Breast epithelium (tissue), 4 donors: ENCODE measurements at regions not wholly inside any gene's neighbourhood (a gene's known extent, or its start where the extent isn't known, plus 50 kb on each side); places are given as distances from the start of the nearest gene placed in this dataset.

Experiments
- DNase-seq, 2 donors: peaks; one replicate each; pipeline ENCODE4 v3.0.0-alpha.2; 2019; ENCODE audit warnings: low spot score in 2 of 2
- H3K27ac ChIP-seq, 2 donors: fragments of 200-600 bp; sonication (generic) in 1 of 2; one replicate each; pipeline ENCODE4 v1.5.1; 2016 to 2019; ENCODE audit warnings: mild to moderate bottlenecking in 1 of 2
- H3K27me3 ChIP-seq, 2 donors: fragments of 200-600 bp; sonication (generic) in 1 of 2; one replicate each; pipeline versions ENCODE4 v1.5.1 to v1.6.0; 2017 to 2019; ENCODE audit warnings: control low read depth in 1 of 2, mild to moderate bottlenecking in 1 of 2
- H3K36me3 ChIP-seq: fragments of 200-600 bp; one replicate; pipeline ENCODE4 v1.5.1; 2019
- H3K4me1 ChIP-seq, 2 donors: fragments of 200-600 bp; sonication (generic); one replicate each; pipeline ENCODE4 v1.5.1; 2016 to 2019; ENCODE audit warnings: control low read depth in 1 of 2
- H3K4me3 ChIP-seq, 3 donors: fragments of 200-600 bp; sonication (generic); 1 replicate in 2 of 3; 2 replicates in 1 of 3; pipeline ENCODE4 v1.5.1; 2016 to 2019; ENCODE audit warnings: mild to moderate bottlenecking in 3 of 3, moderate library complexity in 2 of 3
- H3K9me3 ChIP-seq, 2 donors: fragments of 200-600 bp; sonication (generic) in 1 of 2; one replicate each; pipeline ENCODE4 v1.5.1; 2016 to 2019; ENCODE audit warnings: control low read depth in 1 of 2
- POLR2A ChIP-seq: fragments of 450-650 bp; IDR thresholded peaks from one replicate; pipeline ENCODE4 v1.6.1; 2016; ENCODE audit warnings: antibody characterized with exemption, mild to moderate bottlenecking, moderate library complexity
- POLR2AphosphoS5 ChIP-seq, 3 donors: sonication (generic); formaldehyde crosslinking; IDR thresholded peaks; one replicate each; pipeline ENCODE4 v1.6.1; 2017; ENCODE audit warnings: antibody characterized with exemption in 3 of 3
- intact Hi-C: fragments of 100-400 bp; cut with DNase I; formaldehyde crosslinking; loops from one replicate; pipeline ENCODE4 v1.15.1; 2023; ENCODE audit warnings: low total_unique reads
- TF ChIP-seq, protein P1 (sequence below), 3 donors: fragments of 450-650 bp; IDR thresholded peaks; one replicate each; pipeline ENCODE4 v1.5.1; 2016 to 2017; ENCODE audit warnings: antibody characterized with exemption in 3 of 3, mild to moderate bottlenecking in 3 of 3, moderate library complexity in 3 of 3

DNA sequence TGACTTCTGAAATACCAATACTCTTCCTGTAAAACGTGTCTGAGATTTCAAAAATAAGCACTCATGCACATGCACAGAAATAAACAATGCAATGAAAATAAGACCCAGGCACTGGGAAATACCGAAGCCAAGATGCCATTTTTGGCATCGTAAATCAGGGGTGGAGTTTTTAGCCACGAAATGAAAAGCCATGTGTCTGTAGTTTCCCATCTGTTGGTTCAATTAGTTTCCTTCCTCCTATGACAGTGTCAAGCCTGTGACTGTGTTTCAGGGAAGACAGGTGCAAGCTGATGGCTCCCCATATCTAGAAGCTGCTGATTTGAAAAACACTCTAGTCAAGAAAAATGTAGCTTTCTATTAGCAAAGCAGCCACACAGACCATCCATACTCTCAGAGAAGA lies 480.4 kb upstream of the CAMK1G start:
- no peaks in the 10 kb centered on the region for H3K9me3 ChIP-seq
- no peak overlapping the region for H3K27ac ChIP-seq
- DNase-seq = no peak
- TF ChIP-seq POLR2A (no peak), POLR2AphosphoS5 (IDR thresholded peaks at IDR 0.05) (no peak)
- TF ChIP-seq, protein P1, sequence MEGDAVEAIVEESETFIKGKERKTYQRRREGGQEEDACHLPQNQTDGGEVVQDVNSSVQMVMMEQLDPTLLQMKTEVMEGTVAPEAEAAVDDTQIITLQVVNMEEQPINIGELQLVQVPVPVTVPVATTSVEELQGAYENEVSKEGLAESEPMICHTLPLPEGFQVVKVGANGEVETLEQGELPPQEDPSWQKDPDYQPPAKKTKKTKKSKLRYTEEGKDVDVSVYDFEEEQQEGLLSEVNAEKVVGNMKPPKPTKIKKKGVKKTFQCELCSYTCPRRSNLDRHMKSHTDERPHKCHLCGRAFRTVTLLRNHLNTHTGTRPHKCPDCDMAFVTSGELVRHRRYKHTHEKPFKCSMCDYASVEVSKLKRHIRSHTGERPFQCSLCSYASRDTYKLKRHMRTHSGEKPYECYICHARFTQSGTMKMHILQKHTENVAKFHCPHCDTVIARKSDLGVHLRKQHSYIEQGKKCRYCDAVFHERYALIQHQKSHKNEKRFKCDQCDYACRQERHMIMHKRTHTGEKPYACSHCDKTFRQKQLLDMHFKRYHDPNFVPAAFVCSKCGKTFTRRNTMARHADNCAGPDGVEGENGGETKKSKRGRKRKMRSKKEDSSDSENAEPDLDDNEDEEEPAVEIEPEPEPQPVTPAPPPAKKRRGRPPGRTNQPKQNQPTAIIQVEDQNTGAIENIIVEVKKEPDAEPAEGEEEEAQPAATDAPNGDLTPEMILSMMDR (IDR thresholded peaks at IDR 0.05) = no peak
- H3K27me3 ChIP-seq = no peaks in the 10 kb centered on the region
- no peak overlapping the region for H3K4me3 ChIP-seq
- no peaks in the 10 kb centered on the region for H3K4me1 ChIP-seq
- H3K36me3 ChIP-seq = no peaks in the 10 kb centered on the region
- intact Hi-C loops = no loop called here

- Histone ChIP-seq H3K27ac (no peak overlapping the region), H3K36me3 (no peaks in the 10 kb centered on the region), H3K4me1 (no peaks in the 10 kb centered on the region), H3K27me3 (no peaks in the 10 kb centered on the region), H3K4me3 (no peak overlapping the region), H3K9me3 (no peaks in the 10 kb centered on the region)
- no peak for DNase-seq
- intact Hi-C loops = no loop called here
- TF ChIP-seq, protein P1 (IDR thresholded peaks at IDR 0.05) = no peak
- TF ChIP-seq POLR2AphosphoS5 (IDR thresholded peaks at IDR 0.05) = no peak
- no peak for TF ChIP-seq POLR2A
These were observed 478.9 kb upstream of the CAMK1G start for GRCh38 chr1:209104646-209105045.

DNA sequence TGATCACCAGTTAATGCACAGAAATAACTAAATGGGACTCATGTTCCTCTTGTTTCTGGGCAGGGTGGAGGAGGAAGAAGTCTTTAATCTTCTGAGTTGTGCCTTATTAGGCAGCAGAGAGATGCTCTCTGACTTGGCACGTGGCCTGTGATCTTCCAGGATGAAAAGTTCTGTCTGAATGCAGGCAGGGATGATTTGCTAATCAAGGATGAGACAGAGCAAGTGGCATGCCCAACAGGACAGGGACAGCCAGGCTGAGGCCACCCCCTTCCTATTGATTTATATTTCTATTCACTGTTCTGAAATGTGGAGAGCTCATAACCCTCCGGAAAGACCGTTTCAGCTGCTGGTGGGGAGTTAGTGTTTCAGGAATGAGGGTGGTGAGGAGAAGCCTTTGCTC lies 477.8 kb upstream of the CAMK1G start:
- TF ChIP-seq, protein P1 (IDR thresholded peaks at IDR 0.05) = no peak
- no peak for TF ChIP-seq POLR2AphosphoS5 (IDR thresholded peaks at IDR 0.05)
- TF ChIP-seq POLR2A = no peak

GRCh38 chr1:209106237-209106741 lies 477.2 kb upstream of the CAMK1G start:
- Histone ChIP-seq H3K4me1 (no peaks in the 10 kb centered on the region), H3K27me3 (no peaks in the 10 kb centered on the region), H3K9me3 (no peaks in the 10 kb centered on the region), H3K27ac (no peak overlapping the region), H3K4me3 (no peak overlapping the region), H3K36me3 (no peaks in the 10 kb centered on the region)
- intact Hi-C loops = no loop called here
- TF ChIP-seq POLR2A (no peak), POLR2AphosphoS5 (IDR thresholded peaks at IDR 0.05) (no peak)
- TF ChIP-seq, protein P1 (IDR thresholded peaks at IDR 0.05) = no peak
- DNase-seq = no peak

More for the DNA sequence above, 477.8 kb upstream of the CAMK1G start:
- H3K4me1 ChIP-seq = no peaks in the 10 kb centered on the region
- no peaks in the 10 kb centered on the region for H3K36me3 ChIP-seq
- no peak for DNase-seq
- H3K9me3 ChIP-seq = no peaks in the 10 kb centered on the region
- H3K27ac ChIP-seq = no peak overlapping the region
- no peaks in the 10 kb centered on the region for H3K27me3 ChIP-seq
- no peak overlapping the region for H3K4me3 ChIP-seq
- intact Hi-C loops = no loop called here

- intact Hi-C loops = no loop called here
- Histone ChIP-seq H3K4me3 (no peak overlapping the region), H3K4me1 (no peaks in the 10 kb centered on the region), H3K27ac (no peak overlapping the region), H3K27me3 (no peaks in the 10 kb centered on the region), H3K36me3 (no peaks in the 10 kb centered on the region), H3K9me3 (no peaks in the 10 kb centered on the region)
- DNase-seq = no peak
- no peak for TF ChIP-seq POLR2A
- no peak for TF ChIP-seq POLR2AphosphoS5 (IDR thresholded peaks at IDR 0.05)
- TF ChIP-seq, protein P1 (IDR thresholded peaks at IDR 0.05) = no peak
These were observed 476.7 kb upstream of the CAMK1G start for GRCh38 chr1:209106861-209107260.
